ENCODE measurements at regions not wholly inside any gene's neighbourhood (a gene's known extent, or its start where the extent isn't known, plus 50 kb on each side); places are given as distances from the start of the nearest gene placed in this dataset.
"Not testable (repeated sequence)": the region's sequence is repeated elsewhere in the genome, so short reads cannot be mapped to it uniquely, and the experiment has no call there.

DNA sequence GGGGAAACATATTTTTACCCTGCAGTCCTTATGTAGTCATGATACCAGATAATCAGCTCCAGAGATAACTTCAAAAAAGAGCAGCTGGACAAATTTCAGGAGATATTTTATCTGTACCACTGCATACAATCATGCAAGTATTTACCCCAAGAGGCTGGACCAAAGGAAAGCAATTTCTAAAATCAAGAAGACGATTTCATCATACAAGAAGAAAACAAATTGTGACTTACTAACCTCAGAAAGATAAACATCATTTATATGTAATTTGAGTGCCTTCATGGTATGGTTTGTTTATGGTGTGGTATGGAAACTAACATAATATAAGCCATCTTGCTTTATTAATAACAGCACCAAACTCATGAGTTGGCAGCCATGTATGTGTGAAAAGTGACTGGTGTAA, 603.6 kb downstream of the PSAT1 start:
- no peak for DNase-seq (ENCODE audit: low read depth)

DNA sequence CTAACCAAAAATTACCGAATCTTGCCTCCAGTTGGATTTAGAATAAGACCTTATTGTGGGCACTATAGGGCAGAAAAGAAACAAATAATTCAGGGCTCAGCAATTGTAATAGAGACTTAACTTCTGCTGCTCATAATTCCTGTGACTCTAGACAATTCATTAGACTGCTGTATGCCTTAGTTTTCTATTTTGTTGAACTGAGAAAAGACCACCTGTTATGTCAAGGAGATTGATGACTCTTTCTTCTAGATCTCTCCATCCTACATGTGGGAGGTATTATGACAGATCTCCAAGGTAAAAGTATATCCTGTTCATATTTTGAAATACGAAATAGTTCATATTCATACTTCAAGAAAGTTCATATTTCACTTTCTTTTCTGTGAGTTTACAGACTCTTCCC, 605.1 kb downstream of the PSAT1 start:
- peak; percentile 25 for DNase-seq (ENCODE audit: low read depth)

DNA sequence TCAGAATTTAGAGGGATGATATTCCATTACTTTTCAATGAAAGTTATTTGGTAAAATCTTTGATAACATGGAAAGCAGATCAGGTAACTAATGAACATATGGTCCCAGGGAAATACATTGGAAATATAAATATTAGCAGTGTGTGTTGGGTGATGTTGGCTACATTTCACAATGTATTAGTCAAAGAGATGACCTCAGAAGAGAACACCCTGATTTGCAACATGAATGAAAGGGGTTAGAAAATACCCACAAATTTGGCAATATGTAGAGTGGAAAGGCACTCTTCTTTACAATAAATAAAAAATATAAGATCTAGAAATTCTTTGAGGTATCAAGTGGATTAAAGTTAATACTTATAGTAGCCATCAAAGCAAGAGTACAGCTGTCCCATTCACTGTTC, 606.7 kb downstream of the PSAT1 start:
- DNase-seq (ENCODE audit: low read depth): no peak

DNA sequence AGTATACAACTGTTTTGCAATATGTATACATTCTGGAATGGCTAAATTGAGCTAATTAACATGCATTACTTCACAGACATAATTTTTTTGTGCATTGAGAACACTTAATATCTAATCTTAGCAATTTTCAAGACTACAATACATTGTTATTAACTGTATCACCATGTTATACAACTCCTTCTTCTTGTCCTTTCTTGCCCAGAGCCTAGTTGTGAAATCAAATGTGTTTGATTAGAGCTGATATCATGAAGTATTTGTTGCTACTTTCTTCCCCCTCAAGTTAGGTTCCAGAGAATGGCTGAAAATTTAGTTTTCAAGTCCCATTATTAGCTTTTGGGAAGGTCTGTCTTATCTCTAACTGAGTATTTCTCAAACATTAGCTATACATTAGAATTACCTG, 607.8 kb downstream of the PSAT1 start:
- no peak for DNase-seq (ENCODE audit: low read depth)

DNA sequence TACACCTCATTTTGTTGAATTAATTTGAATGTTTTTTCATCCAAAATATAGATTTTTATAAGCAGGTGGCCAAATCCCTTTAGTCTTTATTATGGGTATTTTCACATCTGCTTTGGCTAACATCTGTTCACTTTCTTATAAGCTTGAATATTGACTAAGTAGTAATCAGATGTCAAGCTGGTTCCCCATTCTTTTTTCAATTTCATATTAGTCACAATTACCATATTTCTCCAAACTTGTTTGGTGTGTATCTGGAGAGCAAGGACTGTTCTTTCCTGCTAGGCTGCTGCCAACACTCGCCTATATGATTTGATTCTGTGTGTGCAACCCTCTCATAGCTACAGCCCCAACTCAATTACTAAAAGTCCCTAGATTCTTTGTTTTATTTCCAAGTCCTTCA, 608.5 kb downstream of the PSAT1 start:
- DNase-seq (ENCODE audit: low read depth): no peak

DNA sequence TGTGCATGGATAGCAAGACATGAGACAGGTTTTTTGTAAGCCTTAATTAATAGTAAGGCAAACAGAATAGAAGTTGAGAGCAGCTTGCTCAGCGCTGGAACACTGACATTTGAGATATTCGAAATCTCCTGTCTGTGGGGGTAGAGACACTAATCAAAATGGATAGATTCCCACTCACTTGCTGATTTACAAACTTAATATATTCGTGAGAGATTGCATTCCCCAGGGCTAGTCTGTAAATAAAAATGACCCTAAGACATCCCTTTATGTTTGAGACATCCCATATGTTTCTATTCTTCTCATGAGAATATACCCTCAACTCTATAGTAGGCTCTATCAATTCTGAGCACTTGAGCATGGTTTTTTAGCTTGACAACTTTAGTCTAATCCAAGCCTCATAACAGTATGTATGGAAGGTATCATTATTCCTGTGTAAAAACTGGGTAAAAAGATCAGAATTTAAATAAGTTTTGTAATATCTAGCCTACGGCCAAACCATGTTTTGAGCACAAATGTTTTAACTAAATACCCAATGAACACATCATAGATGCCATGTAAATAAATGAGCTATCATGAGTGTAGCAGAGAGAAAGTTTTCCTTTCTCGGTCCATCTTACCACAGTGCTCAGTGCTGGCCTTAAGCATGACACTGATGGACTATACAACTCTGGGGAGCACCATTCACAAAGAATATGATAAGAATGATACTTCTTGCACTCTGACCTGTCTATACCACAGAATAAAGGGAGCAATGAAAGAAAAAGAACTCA, 609.2 kb downstream of the PSAT1 start:
- DNase-seq (ENCODE audit: low read depth): no peak

DNA sequence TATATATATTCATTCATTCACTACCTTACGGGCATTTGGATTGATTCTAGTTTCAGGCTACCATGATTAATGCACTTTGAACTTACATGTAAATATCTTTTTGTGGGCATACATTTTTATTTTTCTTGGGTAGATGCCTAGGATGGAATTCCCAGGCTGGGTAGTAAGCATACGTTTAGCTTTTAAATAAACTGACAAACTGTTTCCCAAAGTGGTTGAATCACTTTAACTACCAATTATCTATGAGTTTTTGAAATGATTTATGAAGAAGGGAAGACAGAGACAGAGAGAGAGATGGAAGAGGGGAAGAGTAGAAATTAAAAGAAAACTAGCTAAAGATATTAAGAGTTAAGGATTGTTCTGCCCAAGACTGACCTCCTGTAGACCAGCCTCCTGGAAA, 612.6 kb downstream of the PSAT1 start:
- DNase-seq (ENCODE audit: low read depth): no peak

DNA sequence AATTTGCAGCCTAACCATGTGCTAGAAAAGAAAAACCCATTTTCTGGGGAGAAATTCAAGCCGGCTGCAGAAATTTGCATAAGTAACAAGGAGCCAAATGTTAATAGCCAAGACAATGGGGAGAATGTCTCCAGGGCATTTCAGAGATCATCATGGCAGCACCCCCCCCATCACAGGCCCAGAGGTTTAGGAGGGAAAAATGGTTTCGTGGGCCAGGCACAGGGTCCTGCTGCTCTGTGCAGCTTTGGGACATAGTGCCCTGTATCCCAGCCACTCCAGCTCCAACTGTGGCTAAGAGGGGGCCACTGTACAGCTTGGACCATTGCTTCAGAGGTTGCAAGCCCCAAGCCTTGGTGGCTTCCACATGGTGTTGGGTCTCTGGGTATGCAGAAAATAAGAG, 620.0 kb downstream of the PSAT1 start:
- DNase-seq (ENCODE audit: low read depth): not testable (repeated sequence)

DNA sequence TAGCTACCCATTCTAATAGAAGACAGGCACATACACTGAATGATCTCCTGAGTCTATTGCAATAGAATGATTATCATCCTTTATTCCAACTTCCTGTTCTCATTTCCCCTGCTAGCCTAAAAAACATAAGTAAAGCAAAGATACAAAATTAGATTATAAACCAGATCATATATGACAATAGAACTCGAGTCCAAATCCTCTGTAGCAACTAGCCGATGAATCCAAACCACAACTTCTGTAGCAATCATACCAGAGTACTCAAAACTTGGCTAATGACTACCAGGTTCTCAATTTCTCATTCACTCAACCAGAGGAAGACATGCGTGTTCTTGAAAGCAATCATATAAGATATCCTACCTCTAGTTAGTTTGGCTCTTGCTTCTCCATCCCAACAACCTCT, 622.1 kb downstream of the PSAT1 start:
- DNase-seq (ENCODE audit: low read depth): no peak

DNA sequence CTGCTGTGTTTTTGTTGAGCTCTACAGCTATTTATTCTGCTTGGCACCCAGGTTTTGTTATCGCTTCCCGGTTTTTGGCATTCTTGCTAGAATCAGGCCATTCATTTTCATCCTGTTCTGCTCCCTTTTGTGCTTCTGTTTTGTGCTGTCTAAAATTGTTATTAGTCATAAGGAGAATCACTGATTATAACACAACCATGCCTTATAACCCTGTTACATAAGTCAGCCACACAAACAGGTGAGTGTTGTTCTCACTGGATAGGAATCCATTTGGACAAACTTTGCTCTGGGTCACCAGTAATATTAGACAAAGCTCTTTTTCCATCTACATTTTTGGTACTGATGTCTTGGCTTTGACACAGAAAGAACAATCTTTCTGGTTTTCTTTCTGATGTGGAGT, 622.8 kb downstream of the PSAT1 start:
- peak; percentile 60 for DNase-seq (ENCODE audit: low read depth)

DNA sequence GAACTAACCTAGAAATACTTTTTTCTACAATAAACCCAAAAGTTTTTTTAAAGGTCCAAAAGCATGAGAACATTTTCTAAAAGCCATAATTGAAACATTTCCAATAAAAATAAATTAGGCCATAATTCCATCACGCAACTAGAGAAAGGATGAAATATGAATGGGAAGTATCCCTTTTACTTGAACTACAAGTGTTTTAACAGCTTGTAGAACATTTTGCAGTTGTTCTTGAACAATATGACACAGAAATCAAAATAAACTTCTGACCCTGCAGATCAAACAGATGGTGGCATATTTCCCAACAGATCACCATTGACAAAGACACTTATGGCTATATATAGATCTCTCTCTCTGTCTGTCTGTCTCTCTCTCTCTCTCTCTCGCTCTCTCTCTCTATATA, 624.4 kb downstream of the PSAT1 start:
- DNase-seq (ENCODE audit: low read depth): peak; percentile 54

DNA sequence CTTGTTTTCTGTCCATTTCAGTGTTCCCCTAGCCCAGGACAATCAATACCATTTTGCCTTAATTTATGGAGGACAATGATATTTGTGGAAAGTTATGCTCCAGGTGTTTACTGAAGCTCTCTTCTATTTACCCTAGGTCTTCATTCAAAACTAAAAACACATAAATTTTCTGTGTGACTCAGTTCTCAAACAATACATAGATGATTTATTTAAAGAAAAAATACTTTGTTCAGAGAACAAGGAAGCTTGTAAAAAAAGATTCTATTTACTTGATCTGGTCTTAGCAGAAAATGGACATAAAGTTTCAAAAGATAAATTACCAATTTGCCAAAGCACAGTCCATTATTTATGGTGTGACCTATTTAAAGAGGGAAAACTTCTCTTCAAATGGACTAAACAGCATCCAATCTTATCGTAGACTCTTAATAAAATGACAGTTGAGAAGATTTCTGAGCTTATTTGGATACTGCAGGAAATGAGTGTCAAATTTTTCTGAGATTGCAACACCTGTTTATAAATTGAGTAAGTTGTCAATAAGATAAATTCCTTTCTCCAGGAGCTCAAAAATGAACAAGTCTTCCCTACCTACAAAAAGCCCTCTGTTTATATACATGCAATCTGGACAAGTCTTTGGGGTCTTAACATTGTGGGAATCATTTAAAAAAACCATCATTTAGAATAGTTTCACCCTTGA, 627.2 kb downstream of the PSAT1 start:
- DNase-seq (ENCODE audit: low read depth): no peak

DNA sequence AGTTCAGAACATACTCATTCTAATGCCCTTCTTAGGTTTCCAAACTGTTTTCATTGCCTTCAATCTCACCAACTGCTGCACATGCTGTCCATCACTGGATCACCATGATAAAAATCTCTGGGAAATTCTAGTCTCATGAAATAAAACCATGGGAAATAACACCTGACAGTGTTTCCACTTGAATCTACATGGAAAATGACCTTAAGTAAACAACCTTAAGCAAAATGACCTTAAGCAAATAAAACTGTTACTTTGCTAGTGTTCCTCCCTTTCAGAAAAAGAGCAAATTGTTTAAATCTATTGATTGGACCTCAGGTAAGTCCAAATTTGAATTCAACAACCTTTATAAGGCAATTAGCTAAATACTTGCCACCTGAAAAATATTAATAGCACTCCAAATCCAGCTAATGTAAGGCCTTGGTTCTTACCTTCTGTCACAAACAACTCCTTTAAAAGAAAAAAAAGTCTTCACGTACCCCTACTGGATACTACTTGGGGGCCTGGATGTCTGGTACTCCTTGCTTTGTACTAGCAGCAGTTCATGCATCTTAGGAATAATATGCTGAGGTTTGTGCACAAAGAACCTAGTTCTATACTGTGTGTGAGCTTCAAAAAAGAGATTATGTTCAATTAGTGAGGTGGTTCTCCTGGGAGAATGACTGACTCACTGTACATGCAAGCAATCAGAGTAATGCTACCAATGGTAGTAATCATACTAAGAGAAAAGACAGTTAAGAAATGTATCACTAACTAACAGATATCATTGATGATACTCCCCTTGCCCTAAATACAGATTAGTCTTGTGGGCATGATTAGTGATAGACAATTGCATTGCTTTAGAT, 630.4 kb downstream of the PSAT1 start:
- DNase-seq (ENCODE audit: low read depth): no peak

DNA sequence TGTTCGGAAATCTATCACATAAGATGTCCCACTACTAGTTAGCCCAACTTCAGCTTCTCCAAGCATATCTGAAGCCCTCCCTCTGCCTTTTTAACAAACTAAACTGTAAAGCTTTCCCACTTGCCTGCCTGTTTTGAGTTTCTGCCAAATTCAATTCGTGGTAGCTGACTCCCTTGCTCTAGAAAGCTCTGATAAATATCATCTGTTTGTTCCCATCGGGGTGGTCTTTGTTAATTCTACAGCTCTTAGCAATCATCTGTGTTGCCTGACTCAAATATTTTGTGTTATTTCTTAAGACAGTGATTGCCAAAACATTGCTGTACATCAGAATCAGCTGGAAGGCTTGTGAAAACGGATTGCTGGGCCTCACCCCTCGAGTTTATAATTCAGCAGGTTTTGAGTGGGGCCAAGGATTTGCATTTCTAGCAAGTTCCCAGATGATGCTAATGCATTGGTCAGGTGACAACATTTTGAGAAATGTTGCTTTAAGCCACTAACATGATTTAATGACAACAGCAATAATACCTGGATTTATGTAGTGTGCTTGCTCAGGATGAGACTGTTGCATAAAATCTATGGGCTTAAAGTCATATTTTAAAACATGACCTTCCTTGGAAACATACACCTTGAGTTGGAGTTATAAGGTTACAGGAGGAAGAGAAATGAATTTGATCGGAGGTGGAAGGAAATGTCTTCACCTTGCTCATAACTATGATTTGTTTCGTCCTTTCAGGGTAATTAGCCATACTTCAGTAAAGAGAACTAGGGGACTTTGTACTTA, 631.9 kb downstream of the PSAT1 start:
- no peak for DNase-seq (ENCODE audit: low read depth)

DNA sequence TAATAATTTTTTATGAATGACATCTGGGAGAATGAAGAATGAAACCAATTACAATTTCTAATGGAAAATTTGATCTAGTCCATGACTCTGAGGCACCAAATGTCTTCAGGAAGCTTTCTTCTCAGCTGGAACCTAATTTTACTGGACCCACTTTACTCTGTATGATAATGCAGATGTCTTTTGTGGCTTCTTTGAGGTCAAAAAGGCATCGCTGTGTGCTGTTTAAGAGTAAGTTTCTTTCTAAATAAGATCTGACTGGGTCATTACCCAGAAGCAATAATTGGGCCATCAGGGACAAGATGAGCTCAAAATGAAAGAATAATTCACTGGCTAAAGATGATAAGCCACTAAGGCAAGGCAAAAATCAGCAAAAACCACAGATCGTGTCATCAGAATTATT, 633.4 kb downstream of the PSAT1 start:
- DNase-seq (ENCODE audit: low read depth): no peak

DNA sequence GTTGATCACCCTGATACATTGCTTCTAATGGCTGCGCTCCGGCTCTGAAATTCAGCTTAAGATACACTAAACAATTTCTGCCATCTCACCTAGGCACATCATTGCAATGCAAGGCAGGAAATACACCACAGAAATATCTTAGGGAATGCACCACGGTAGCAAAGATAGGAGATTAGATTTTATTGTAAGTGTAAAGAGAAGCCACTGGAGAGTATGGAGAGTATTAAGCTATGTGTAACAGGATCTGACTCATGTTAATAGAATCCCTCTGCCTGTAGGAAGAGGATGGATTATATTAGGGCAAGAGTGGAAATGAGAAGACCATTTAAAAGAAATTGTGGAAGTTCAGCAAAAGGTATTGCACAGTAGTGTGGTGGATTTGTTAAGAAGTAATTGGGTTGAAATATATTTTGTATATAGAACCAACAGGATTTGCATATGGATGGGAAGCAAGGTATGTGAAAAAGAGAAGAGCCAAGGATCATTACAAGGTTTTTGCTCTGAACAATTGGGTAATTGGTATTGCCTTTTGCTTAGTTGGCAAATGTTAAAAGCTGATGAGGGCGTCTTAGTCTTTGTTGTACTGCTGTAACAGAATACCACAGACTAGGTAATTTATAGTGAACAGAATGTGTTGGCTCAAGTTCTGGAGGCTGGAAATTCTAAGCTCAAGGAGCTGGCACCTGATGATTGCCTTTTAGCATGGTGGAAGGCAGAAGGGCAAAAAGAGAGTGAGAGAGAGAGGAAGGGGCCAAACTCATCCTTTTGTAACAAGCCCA, 636.1 kb downstream of the PSAT1 start:
- no peak for DNase-seq (ENCODE audit: low read depth)

DNA sequence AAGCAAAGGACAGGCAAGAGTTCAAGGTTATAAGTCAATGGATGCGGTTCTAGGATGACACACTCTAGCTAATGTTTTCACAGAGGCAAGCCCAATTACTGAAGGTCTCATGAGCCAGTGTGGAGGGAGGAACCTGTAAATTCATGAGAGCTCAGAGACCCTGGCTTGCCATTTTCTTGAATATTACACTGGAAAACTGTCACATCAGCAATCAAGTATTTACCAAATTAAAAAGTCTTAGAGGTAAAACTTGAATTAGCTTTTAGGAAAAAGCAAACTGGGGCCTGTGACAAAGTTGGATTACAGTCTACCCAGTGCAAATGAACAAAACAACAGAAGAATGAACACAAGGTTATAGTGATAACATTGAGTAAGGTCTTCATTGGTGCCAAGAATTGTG, 636.9 kb upstream of the TLE4 start:
- no peak for DNase-seq (ENCODE audit: low read depth)

DNA sequence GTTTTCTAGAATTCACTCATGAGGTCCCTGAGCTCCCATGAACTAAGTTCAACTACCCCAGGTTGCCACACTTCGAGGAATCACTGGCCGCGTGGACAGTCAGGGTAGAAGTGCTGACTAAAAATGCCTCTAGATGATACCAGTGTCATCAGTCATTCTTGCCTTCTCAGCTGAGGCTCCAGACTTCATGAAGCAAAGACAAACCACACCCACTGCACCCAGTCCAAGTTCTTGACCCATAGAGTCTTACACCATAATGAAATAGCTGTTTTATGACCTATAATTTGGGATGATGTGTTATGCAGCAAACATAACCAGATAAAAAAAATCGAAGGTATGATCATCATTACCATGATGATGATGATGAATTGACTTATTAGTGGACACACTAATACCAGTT, 632.9 kb upstream of the TLE4 start:
- DNase-seq (ENCODE audit: low read depth): no peak

DNA sequence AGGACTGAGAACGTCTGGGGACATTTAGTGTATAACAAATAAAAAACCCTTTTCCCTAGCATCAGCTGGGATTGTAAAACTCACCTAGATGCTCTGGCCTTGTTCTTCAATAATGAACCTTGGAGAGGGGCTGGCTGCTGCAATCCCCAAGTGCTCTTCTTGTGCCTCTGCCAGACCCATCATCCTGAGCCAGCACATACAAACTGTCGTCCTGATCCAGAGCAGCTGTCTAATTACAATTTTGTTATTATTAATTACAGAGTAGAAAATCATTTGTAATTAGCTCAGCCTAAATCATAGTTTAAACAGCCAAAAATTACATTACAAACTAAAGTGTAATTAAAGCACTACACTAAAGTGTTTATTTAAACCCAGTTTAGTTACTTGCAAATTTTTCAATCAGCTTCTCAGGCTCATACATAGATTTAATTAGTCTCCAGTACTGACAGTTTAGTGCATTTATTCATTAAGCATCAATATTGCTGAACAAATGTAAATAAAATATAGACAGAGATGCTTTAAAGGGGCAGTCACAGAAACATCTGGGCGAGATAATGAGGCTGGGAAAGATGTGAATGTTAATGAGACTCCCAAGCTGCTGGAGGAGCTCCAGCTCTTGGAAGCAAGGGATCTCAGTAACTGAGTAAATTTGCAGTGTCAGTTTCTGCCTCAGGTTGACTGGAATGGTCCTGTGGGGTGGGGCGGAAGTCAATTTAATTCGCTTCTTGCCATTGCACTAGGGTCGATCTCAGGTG, 632.3 kb upstream of the TLE4 start:
- DNase-seq (ENCODE audit: low read depth): no peak

Data from myocyte (in vitro differentiated cells).